ENCODE measurements at regions not wholly inside any gene's neighbourhood (a gene's known extent, or its start where the extent isn't known, plus 50 kb on each side); places are given as distances from the start of the nearest gene placed in this dataset.

GRCh38 chr5:103827976-103828375 lies 265.4 kb upstream of the NUDT12 start:
- no peak for TF ChIP-seq PPARA (CRISPR knock-in tag; IDR thresholded peaks at IDR 0.05; ENCODE audit: borderline replicate concordance)
- no peak for TF ChIP-seq ISL1 (CRISPR knock-in tag; IDR thresholded peaks at IDR 0.05)
- no peak for TF ChIP-seq ZNF8 (CRISPR knock-in tag; IDR thresholded peaks at IDR 0.05)
- TF ChIP-seq ZC3H10 (CRISPR knock-in tag; IDR thresholded peaks at IDR 0.05): no peak
- TF ChIP-seq, protein P1, sequence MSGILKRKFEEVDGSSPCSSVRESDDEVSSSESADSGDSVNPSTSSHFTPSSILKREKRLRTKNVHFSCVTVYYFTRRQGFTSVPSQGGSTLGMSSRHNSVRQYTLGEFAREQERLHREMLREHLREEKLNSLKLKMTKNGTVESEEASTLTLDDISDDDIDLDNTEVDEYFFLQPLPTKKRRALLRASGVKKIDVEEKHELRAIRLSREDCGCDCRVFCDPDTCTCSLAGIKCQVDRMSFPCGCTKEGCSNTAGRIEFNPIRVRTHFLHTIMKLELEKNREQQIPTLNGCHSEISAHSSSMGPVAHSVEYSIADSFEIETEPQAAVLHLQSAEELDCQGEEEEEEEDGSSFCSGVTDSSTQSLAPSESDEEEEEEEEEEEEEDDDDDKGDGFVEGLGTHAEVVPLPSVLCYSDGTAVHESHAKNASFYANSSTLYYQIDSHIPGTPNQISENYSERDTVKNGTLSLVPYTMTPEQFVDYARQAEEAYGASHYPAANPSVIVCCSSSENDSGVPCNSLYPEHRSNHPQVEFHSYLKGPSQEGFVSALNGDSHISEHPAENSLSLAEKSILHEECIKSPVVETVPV (CRISPR knock-in tag; IDR thresholded peaks at IDR 0.05): no peak
- no peak for TF ChIP-seq CSDC2 (CRISPR knock-in tag; IDR thresholded peaks at IDR 0.05)
- no peak for TF ChIP-seq ESRRG (CRISPR knock-in tag; IDR thresholded peaks at IDR 0.05)
- TF ChIP-seq ZFP3 (CRISPR knock-in tag; IDR thresholded peaks at IDR 0.05): no peak
- TF ChIP-seq TCF4 (CRISPR knock-in tag; IDR thresholded peaks at IDR 0.05; ENCODE audit: borderline replicate concordance): no peak
- TF ChIP-seq POU6F1 (CRISPR knock-in tag; IDR thresholded peaks at IDR 0.05; ENCODE audit: borderline replicate concordance, low read depth): no peak
- TF ChIP-seq TSHZ2 (CRISPR knock-in tag; IDR thresholded peaks at IDR 0.05): no peak
- no peak for TF ChIP-seq ZNF70 (CRISPR knock-in tag; IDR thresholded peaks at IDR 0.05)
- no peak for TF ChIP-seq ZNF565 (CRISPR knock-in tag; conservative IDR thresholded peaks at IDR 0.05; ENCODE audit: low read depth)
- TF ChIP-seq OSR1 (CRISPR knock-in tag; IDR thresholded peaks at IDR 0.05): no peak
- TF ChIP-seq TOX (CRISPR knock-in tag; IDR thresholded peaks at IDR 0.05; ENCODE audit: borderline replicate concordance): no peak
- no peak for TF ChIP-seq RARB (CRISPR knock-in tag; IDR thresholded peaks at IDR 0.05)
- TF ChIP-seq ARNTL (CRISPR knock-in tag; IDR thresholded peaks at IDR 0.05; ENCODE audit: borderline replicate concordance, low read depth): no peak
- TF ChIP-seq CREB5 (CRISPR knock-in tag; IDR thresholded peaks at IDR 0.05; ENCODE audit: low read depth): no peak
- no peak for TF ChIP-seq BACH2 (CRISPR knock-in tag; IDR thresholded peaks at IDR 0.05; ENCODE audit: borderline replicate concordance)
- no peak for TF ChIP-seq ZFP30 (CRISPR knock-in tag; IDR thresholded peaks at IDR 0.05)
- ATAC-seq: no peak

DNA sequence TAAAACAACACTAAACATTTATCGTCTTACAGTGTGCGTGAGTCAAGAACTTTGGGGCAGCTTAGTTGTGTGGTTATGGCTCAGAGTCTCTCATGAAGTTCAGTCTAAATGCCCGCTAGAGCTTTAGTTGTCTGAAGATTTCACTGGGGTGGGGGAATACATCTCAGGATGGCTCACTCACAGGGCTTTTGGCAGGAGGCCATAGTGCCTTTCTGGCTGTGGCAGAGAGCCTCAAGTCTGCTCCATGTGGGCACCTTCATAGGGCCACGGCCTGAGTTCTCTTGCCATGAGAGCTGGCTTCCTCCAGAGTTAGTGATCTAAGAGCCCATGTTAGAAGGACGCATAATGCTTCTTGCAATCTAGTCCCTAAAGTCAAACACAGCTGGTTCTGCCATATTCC lies 258.8 kb upstream of the NUDT12 start:
- ATAC-seq: no peak
- TF ChIP-seq ZNF70 (CRISPR knock-in tag; IDR thresholded peaks at IDR 0.05) (no peak), PPARA (CRISPR knock-in tag; IDR thresholded peaks at IDR 0.05; ENCODE audit: borderline replicate concordance) (no peak), POU6F1 (CRISPR knock-in tag; IDR thresholded peaks at IDR 0.05; ENCODE audit: borderline replicate concordance, low read depth) (no peak), BACH2 (CRISPR knock-in tag; IDR thresholded peaks at IDR 0.05; ENCODE audit: borderline replicate concordance) (no peak), RARB (CRISPR knock-in tag; IDR thresholded peaks at IDR 0.05) (no peak), ARNTL (CRISPR knock-in tag; IDR thresholded peaks at IDR 0.05; ENCODE audit: borderline replicate concordance, low read depth) (no peak), OSR1 (CRISPR knock-in tag; IDR thresholded peaks at IDR 0.05) (no peak), ISL1 (CRISPR knock-in tag; IDR thresholded peaks at IDR 0.05) (no peak), TOX (CRISPR knock-in tag; IDR thresholded peaks at IDR 0.05; ENCODE audit: borderline replicate concordance) (no peak), ZFP3 (CRISPR knock-in tag; IDR thresholded peaks at IDR 0.05) (no peak), CREB5 (CRISPR knock-in tag; IDR thresholded peaks at IDR 0.05; ENCODE audit: low read depth) (no peak), ZC3H10 (CRISPR knock-in tag; IDR thresholded peaks at IDR 0.05) (no peak), CSDC2 (CRISPR knock-in tag; IDR thresholded peaks at IDR 0.05) (no peak), TSHZ2 (CRISPR knock-in tag; IDR thresholded peaks at IDR 0.05) (no peak), ZNF8 (CRISPR knock-in tag; IDR thresholded peaks at IDR 0.05) (no peak), ZNF565 (CRISPR knock-in tag; conservative IDR thresholded peaks at IDR 0.05; ENCODE audit: low read depth) (no peak), ESRRG (CRISPR knock-in tag; IDR thresholded peaks at IDR 0.05) (no peak), ZFP30 (CRISPR knock-in tag; IDR thresholded peaks at IDR 0.05) (no peak)
- TF ChIP-seq, protein P2, sequence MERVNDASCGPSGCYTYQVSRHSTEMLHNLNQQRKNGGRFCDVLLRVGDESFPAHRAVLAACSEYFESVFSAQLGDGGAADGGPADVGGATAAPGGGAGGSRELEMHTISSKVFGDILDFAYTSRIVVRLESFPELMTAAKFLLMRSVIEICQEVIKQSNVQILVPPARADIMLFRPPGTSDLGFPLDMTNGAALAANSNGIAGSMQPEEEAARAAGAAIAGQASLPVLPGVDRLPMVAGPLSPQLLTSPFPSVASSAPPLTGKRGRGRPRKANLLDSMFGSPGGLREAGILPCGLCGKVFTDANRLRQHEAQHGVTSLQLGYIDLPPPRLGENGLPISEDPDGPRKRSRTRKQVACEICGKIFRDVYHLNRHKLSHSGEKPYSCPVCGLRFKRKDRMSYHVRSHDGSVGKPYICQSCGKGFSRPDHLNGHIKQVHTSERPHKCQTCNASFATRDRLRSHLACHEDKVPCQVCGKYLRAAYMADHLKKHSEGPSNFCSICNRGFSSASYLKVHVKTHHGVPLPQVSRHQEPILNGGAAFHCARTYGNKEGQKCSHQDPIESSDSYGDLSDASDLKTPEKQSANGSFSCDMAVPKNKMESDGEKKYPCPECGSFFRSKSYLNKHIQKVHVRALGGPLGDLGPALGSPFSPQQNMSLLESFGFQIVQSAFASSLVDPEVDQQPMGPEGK (CRISPR knock-in tag; IDR thresholded peaks at IDR 0.05; ENCODE audit: borderline replicate concordance): no peak
